HEK293 (cell line): ENCODE measurements at regions not wholly inside any gene's neighbourhood (a gene's known extent, or its start where the extent isn't known, plus 50 kb on each side); places are given as distances from the start of the nearest gene placed in this dataset.

ENCODE experiments used
- CTCF ChIA-PET: fragments of 350-600 bp; formaldehyde crosslinking; extraction: SDS; loops from one replicate; lab custom pipeline; 2021; ENCODE audit warnings: antibody characterized with exemption; lab: Yijun Ruan, JAX
- POLR2A ChIA-PET: fragments of 300-600 bp; formaldehyde crosslinking; extraction: SDS; loops from one replicate; lab custom pipeline; 2020; ENCODE audit warnings: antibody characterized with exemption, inconsistent platforms; lab: Yijun Ruan, JAX
- H3K27ac ChIP-seq: fragments of 200-500 bp; sonication (Bioruptor generic); 2 replicates; pipeline ENCODE4 v1.5.1; 2014; ENCODE audit warnings: low read depth, low read length, control low read depth, inconsistent platforms; ENCODE audit errors: extremely low read depth
- H3K36me3 ChIP-seq, 2 experiments: fragments of 200-500 bp in 1 of 2; sonication (Bioruptor generic) in 1 of 2; 1 replicate in 1 of 2; 2 replicates in 1 of 2; pipeline ENCODE4 v1.5.1; 2014 to 2017; ENCODE audit warnings: inconsistent platforms in 2 of 2, low read length in 2 of 2; ENCODE audit not compliant: control insufficient read depth in 2 of 2, insufficient read depth in 1 of 2
- H3K4me1 ChIP-seq: fragments of 200-500 bp; sonication (Bioruptor generic); 2 replicates; pipeline ENCODE4 v1.5.1; 2014; ENCODE audit warnings: mild to moderate bottlenecking, low read length, inconsistent platforms; ENCODE audit not compliant: control insufficient read depth, insufficient read depth
- H3K4me3 ChIP-seq: 2 replicates; pipeline ENCODE4 v1.5.1; 2011; ENCODE audit warnings: low read depth, mild to moderate bottlenecking, control low read depth, low read length, moderate library complexity
- H3K9me3 ChIP-seq: fragments of 200-500 bp; sonication (Bioruptor generic); 2 replicates; pipeline ENCODE4 v1.5.1; 2014; ENCODE audit warnings: low read depth, low read length, inconsistent platforms; ENCODE audit not compliant: control insufficient read depth, insufficient read depth
- CTCF ChIP-seq: fragments of 450-650 bp; formaldehyde crosslinking; IDR thresholded peaks from 2 replicates; pipeline ENCODE4 v1.5.1; 2016; ENCODE audit warnings: missing biosample characterization, missing genetic modification characterization
- EGR2 ChIP-seq: fragments of 450-650 bp; formaldehyde crosslinking; IDR thresholded peaks from 2 replicates; pipeline ENCODE4 v1.5.1; 2016; ENCODE audit warnings: low read depth, missing biosample characterization, missing genetic modification characterization
- KLF16 ChIP-seq: fragments of 450-650 bp; formaldehyde crosslinking; IDR thresholded peaks from 2 replicates; pipeline ENCODE4 v1.5.1; 2017; ENCODE audit warnings: missing biosample characterization, missing genetic modification characterization
- KLF9 ChIP-seq: fragments of 450-650 bp; formaldehyde crosslinking; IDR thresholded peaks from 2 replicates; pipeline ENCODE4 v1.5.1; 2016; ENCODE audit warnings: missing biosample characterization, missing genetic modification characterization, low read depth
- WT1 ChIP-seq: fragments of 450-650 bp; formaldehyde crosslinking; IDR thresholded peaks from 2 replicates; pipeline ENCODE4 v1.5.1; 2016; ENCODE audit warnings: missing biosample characterization, missing genetic modification characterization
- ZBTB48 ChIP-seq: fragments of 450-650 bp; formaldehyde crosslinking; IDR thresholded peaks from 2 replicates; pipeline ENCODE4 v1.5.1; 2016; ENCODE audit warnings: missing biosample characterization, missing genetic modification characterization
- ZBTB6 ChIP-seq: fragments of 450-650 bp; formaldehyde crosslinking; IDR thresholded peaks from 2 replicates; pipeline ENCODE4 v1.5.1; 2017; ENCODE audit warnings: missing biosample characterization, missing genetic modification characterization
- ZBTB8A ChIP-seq: fragments of 450-650 bp; formaldehyde crosslinking; IDR thresholded peaks from 2 replicates; pipeline ENCODE4 v1.5.1; 2016; ENCODE audit warnings: missing biosample characterization, missing genetic modification characterization
- ZNF2 ChIP-seq: fragments of 450-650 bp; formaldehyde crosslinking; IDR thresholded peaks from 2 replicates; pipeline ENCODE4 v1.5.1; 2016; ENCODE audit warnings: missing biosample characterization, missing genetic modification characterization
- ZNF239 ChIP-seq: fragments of 450-650 bp; formaldehyde crosslinking; IDR thresholded peaks from 2 replicates; pipeline ENCODE4 v1.5.1; 2016; ENCODE audit warnings: missing biosample characterization, missing genetic modification characterization
- ZNF324 ChIP-seq: fragments of 450-650 bp; formaldehyde crosslinking; IDR thresholded peaks from 2 replicates; pipeline ENCODE4 v1.5.1; 2016; ENCODE audit warnings: missing biosample characterization, missing genetic modification characterization
- ZNF354C ChIP-seq: fragments of 450-650 bp; formaldehyde crosslinking; IDR thresholded peaks from 2 replicates; pipeline ENCODE4 v1.5.1; 2016; ENCODE audit warnings: missing biosample characterization, missing genetic modification characterization, low read depth, borderline replicate concordance
- ZNF473 ChIP-seq: fragments of 450-650 bp; formaldehyde crosslinking; IDR thresholded peaks from 2 replicates; pipeline ENCODE4 v1.5.1; 2017; ENCODE audit warnings: missing biosample characterization, missing genetic modification characterization
- ZNF48 ChIP-seq: fragments of 450-650 bp; formaldehyde crosslinking; IDR thresholded peaks from 2 replicates; pipeline ENCODE4 v1.5.1; 2016; ENCODE audit warnings: missing biosample characterization, missing genetic modification characterization
- ZNF521 ChIP-seq: fragments of 450-650 bp; formaldehyde crosslinking; IDR thresholded peaks from 2 replicates; pipeline ENCODE4 v1.5.1; 2017; ENCODE audit warnings: missing biosample characterization, mild to moderate bottlenecking, missing genetic modification characterization
- ZNF544 ChIP-seq: fragments of 450-650 bp; formaldehyde crosslinking; IDR thresholded peaks from 2 replicates; pipeline ENCODE4 v1.5.0; 2017; ENCODE audit warnings: missing biosample characterization, missing genetic modification characterization
- ZNF549 ChIP-seq: fragments of 450-650 bp; IDR thresholded peaks from 2 replicates; pipeline ENCODE4 v1.5.1; 2018; ENCODE audit warnings: missing biosample characterization, missing genetic modification characterization, mild to moderate bottlenecking, inconsistent platforms, moderate library complexity
- ZNF555 ChIP-seq: fragments of 450-650 bp; formaldehyde crosslinking; conservative IDR thresholded peaks from 2 replicates; pipeline ENCODE4 v1.5.1; 2017; ENCODE audit warnings: missing biosample characterization, mild to moderate bottlenecking, missing genetic modification characterization, inconsistent platforms
- ZNF660 ChIP-seq: fragments of 450-650 bp; IDR thresholded peaks from 2 replicates; pipeline ENCODE4 v1.5.1; 2018; ENCODE audit warnings: missing biosample characterization, mild to moderate bottlenecking, missing genetic modification characterization
- ZNF701 ChIP-seq: fragments of 450-650 bp; formaldehyde crosslinking; IDR thresholded peaks from 2 replicates; pipeline ENCODE4 v1.5.1; 2016; ENCODE audit warnings: missing biosample characterization, missing genetic modification characterization
- ZNF747 ChIP-seq: fragments of 450-650 bp; formaldehyde crosslinking; IDR thresholded peaks from 2 replicates; pipeline ENCODE4 v1.5.1; 2016; ENCODE audit warnings: missing biosample characterization, missing genetic modification characterization
- ZNF791 ChIP-seq: fragments of 450-650 bp; formaldehyde crosslinking; IDR thresholded peaks from 2 replicates; pipeline ENCODE4 v1.5.1; 2016; ENCODE audit warnings: missing biosample characterization, missing genetic modification characterization
- ZSCAN16 ChIP-seq: fragments of 450-650 bp; formaldehyde crosslinking; IDR thresholded peaks from 2 replicates; pipeline ENCODE4 v1.5.1; 2016; ENCODE audit warnings: missing biosample characterization, missing genetic modification characterization
- ZSCAN23 ChIP-seq: fragments of 450-650 bp; formaldehyde crosslinking; IDR thresholded peaks from 2 replicates; pipeline ENCODE4 v1.5.1; 2016; ENCODE audit warnings: missing biosample characterization, missing genetic modification characterization
- TF ChIP-seq, protein P1 (sequence below): fragments of 450-650 bp; formaldehyde crosslinking; conservative IDR thresholded peaks from 2 replicates; pipeline ENCODE4 v1.5.1; 2016; ENCODE audit warnings: low read depth, missing biosample characterization, missing genetic modification characterization
- TF ChIP-seq, protein P2 (sequence below): fragments of 450-650 bp; formaldehyde crosslinking; optimal IDR thresholded peaks from 2 replicates; pipeline ENCODE3; 2016; ENCODE audit warnings: missing biosample characterization, mild to moderate bottlenecking, missing genetic modification characterization

GRCh38 chr5:155871623-155872022 is 455.3 kb upstream of the SGCD start:
- ChIA-PET CTCF (interaction anchor here (0.7 to 0.8 kb wide), 2 partner anchors 14 to 48 kb away, joined by 3 to 4 read pairs; no protein-coding TSS in a partner anchor), POLR2A (no interaction called here)
- Histone ChIP-seq H3K4me1 (no peaks in the 10 kb centered on the region), H3K9me3 (no peaks in the 10 kb centered on the region), H3K4me3 (no peak overlapping the region), H3K36me3 (no peaks in the 10 kb centered on the region), H3K27ac (no peak overlapping the region)
- TF ChIP-seq ZNF549 (tag by site-specific recombination) = no peak
- no peak for TF ChIP-seq ZNF555 (tag by site-specific recombination)
- no peak for TF ChIP-seq ZSCAN23 (tag by site-specific recombination)
- no peak for TF ChIP-seq WT1
- no peak for TF ChIP-seq ZNF473 (tag by site-specific recombination)
- TF ChIP-seq KLF9 (tag by site-specific recombination) = no peak
- TF ChIP-seq ZNF791 = no peak
- TF ChIP-seq CTCF (tag by site-specific recombination) = no peak
- no peak for TF ChIP-seq KLF16 (tag by site-specific recombination)
- TF ChIP-seq ZNF354C (tag by site-specific recombination) = no peak
- no peak for TF ChIP-seq ZNF660 (tag by site-specific recombination)
- no peak for TF ChIP-seq ZNF701 (tag by site-specific recombination)
- TF ChIP-seq ZNF521 = no peak
- no peak for TF ChIP-seq ZNF747 (tag by site-specific recombination)
- TF ChIP-seq ZNF48 (tag by site-specific recombination) = no peak
- TF ChIP-seq ZNF544 (tag by site-specific recombination) = no peak
- TF ChIP-seq ZNF324 (tag by site-specific recombination) = no peak
- no peak for TF ChIP-seq ZBTB8A
- TF ChIP-seq ZSCAN16 (tag by site-specific recombination) = no peak
- no peak for TF ChIP-seq ZBTB6 (tag by site-specific recombination)

DNA sequence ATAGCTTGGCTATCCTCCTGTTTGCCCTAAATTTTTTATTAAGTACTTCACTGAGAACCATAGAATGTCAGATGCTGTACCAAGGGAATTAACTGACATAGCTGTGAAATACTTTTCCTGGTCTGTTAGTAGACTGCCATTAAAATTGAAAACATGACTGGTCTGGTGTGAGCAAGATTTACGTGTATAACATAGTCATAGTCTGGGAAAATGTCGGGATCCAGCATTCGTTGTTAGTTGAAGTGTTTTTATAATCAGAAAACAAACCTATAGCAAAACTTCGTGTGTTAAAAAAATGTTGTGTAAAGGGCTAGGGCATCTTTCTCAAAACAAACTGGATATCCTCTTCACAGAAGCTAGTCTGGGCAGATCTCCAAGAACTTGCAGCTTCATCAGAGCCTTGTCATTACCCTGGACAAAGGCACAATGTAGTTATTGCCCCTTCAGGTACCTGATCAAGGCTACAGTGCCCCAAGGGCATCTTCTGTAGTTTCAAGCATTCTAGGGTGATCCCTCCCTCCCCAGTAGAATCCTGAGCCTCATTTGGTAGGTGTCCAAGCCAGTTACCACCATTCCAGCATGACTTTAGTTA is 454.2 kb upstream of the SGCD start:
- Histone ChIP-seq H3K4me1 (no peaks in the 10 kb centered on the region), H3K27ac (no peak overlapping the region), H3K36me3 (no peaks in the 10 kb centered on the region), H3K9me3 (no peaks in the 10 kb centered on the region), H3K4me3 (no peak overlapping the region)
- CTCF ChIA-PET = no interaction called here
- POLR2A ChIA-PET = no interaction called here
- TF ChIP-seq EGR2 (tag by site-specific recombination) (no peak), ZNF239 (tag by site-specific recombination) (no peak), ZBTB48 (tag by site-specific recombination) (no peak), ZNF2 (no peak), CTCF (tag by site-specific recombination) (no peak), ZNF544 (tag by site-specific recombination) (no peak)
- TF ChIP-seq, protein P1, sequence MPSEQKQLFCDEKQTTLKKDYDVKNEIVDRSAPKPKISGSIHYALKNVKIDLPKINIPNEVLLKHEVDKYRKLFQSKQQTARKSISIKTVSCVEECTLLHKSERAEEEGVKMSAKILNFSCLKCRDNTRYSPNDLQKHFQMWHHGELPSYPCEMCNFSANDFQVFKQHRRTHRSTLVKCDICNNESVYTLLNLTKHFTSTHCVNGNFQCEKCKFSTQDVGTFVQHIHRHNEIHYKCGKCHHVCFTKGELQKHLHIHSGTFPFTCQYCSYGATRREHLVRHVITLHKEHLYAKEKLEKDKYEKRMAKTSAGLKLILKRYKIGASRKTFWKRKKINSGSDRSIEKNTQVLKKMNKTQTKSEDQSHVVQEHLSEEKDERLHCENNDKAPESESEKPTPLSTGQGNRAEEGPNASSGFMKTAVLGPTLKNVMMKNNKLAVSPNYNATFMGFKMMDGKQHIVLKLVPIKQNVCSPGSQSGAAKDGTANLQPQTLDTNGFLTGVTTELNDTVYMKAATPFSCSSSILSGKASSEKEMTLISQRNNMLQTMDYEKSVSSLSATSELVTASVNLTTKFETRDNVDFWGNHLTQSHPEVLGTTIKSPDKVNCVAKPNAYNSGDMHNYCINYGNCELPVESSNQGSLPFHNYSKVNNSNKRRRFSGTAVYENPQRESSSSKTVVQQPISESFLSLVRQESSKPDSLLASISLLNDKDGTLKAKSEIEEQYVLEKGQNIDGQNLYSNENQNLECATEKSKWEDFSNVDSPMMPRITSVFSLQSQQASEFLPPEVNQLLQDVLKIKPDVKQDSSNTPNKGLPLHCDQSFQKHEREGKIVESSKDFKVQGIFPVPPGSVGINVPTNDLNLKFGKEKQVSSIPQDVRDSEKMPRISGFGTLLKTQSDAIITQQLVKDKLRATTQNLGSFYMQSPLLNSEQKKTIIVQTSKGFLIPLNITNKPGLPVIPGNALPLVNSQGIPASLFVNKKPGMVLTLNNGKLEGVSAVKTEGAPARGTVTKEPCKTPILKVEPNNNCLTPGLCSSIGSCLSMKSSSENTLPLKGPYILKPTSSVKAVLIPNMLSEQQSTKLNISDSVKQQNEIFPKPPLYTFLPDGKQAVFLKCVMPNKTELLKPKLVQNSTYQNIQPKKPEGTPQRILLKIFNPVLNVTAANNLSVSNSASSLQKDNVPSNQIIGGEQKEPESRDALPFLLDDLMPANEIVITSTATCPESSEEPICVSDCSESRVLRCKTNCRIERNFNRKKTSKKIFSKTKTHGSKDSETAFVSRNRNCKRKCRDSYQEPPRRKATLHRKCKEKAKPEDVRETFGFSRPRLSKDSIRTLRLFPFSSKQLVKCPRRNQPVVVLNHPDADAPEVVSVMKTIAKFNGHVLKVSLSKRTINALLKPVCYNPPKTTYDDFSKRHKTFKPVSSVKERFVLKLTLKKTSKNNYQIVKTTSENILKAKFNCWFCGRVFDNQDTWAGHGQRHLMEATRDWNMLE (tag by site-specific recombination) = no peak
- TF ChIP-seq, protein P2, sequence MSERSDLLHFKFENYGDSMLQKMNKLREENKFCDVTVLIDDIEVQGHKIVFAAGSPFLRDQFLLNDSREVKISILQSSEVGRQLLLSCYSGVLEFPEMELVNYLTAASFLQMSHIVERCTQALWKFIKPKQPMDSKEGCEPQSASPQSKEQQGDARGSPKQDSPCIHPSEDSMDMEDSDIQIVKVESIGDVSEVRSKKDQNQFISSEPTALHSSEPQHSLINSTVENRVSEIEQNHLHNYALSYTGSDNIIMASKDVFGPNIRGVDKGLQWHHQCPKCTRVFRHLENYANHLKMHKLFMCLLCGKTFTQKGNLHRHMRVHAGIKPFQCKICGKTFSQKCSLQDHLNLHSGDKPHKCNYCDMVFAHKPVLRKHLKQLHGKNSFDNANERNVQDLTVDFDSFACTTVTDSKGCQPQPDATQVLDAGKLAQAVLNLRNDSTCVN (tag by site-specific recombination) = no peak
